H54 (cell line): ENCODE measurements at regions not wholly inside any gene's neighbourhood (a gene's known extent, or its start where the extent isn't known, plus 50 kb on each side); places are given as distances from the start of the nearest gene placed in this dataset.

Source experiments
- DNase-seq: peaks from one replicate; pipeline ENCODE4 v3.0.0; 2011; ENCODE audit warnings: low spot score, mixed read lengths; ENCODE audit not compliant: insufficient read length
- FAIRE-seq: peaks from 3 replicates; lab custom pipeline; 2011; peaks lifted over from hg19 to GRCh38; lab: Jason Lieb, UNC
- POLR2A ChIP-seq: IDR thresholded peaks from 2 replicates; pipeline ENCODE4 v1.6.1; 2011; ENCODE audit warnings: low read depth, mild to moderate bottlenecking, low read length

GRCh38 chr18:11224153-11224552 lies 74.8 kb upstream of the PIEZO2 start:
- FAIRE-seq (no peak), DNase-seq (no peak)
- TF ChIP-seq POLR2A = no peak

- FAIRE-seq = no peak
- DNase-seq = no peak
- TF ChIP-seq POLR2A = no peak
Observed at GRCh38 chr18:11219571-11219970, 70.2 kb upstream of the PIEZO2 start.

DNA sequence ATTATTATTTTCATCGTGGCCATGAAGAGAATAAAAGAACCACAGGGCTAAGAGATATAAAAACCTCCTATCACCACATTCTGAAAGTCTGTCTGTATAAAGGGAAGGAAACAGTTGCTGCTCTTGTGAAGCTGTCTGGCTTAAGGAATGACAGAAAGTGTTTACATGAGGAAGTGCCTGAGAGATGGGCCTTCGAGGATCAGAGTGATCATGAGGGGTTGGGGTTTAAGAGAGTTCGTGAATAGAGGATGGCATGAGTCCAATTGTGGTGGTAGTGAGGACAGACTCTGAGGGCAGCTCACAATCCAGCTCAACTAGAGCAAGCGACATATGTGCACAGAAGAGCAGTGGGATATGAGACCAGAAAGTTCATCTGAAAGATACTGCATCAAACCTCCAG lies 65.8 kb upstream of the PIEZO2 start:
- FAIRE-seq = no peak
- DNase-seq = no peak
- no peak for TF ChIP-seq POLR2A

- no peak for DNase-seq
- no peak for FAIRE-seq
- TF ChIP-seq POLR2A = no peak
Observed at GRCh38 chr18:11204020-11204419, 54.7 kb upstream of the PIEZO2 start.

DNA sequence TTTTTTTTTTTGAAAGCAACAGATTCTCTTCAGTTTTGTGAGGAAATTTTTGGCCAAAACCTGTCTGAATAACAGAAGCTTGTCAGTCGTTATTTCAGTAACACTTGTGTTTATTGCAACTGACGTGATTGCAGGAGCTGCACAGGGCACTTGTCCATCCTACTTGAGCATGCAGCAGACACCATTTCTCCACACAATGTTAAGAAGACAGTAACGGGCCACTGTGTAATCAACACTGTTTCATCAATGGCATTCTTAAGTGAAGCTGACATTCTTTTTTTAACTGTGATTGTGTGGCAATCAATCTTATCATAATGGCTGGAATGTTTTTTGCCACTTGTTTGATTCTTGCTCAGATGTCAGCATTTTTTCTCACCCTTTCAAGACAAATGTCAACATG lies 50.1 kb upstream of the PIEZO2 start:
- FAIRE-seq (no peak), DNase-seq (no peak)
- no peak for TF ChIP-seq POLR2A
